Esophagus muscularis mucosa (tissue), 4 donors: ENCODE measurements at regions not wholly inside any gene's neighbourhood (a gene's known extent, or its start where the extent isn't known, plus 50 kb on each side); places are given as distances from the start of the nearest gene placed in this dataset.

Experiments used
- DNase-seq: peaks from one replicate; pipeline ENCODE4 v3.0.0-alpha.2; 2017; ENCODE audit errors: extremely low spot score
- H3K27ac ChIP-seq, 4 donors: fragments of 200-600 bp; sonication (generic); replicated peaks in 1 of 4; 1 replicate in 3 of 4; 2 replicates in 1 of 4; pipeline ENCODE4 v1.5.1; 2016 to 2019; ENCODE audit warnings: mild to moderate bottlenecking in 1 of 4
- H3K27me3 ChIP-seq, 4 donors: fragments of 200-600 bp; sonication (generic); one replicate each; pipeline versions ENCODE4 v1.5.1 to v1.6.0; 2016 to 2019
- H3K36me3 ChIP-seq, 4 donors: fragments of 200-600 bp; sonication (generic); one replicate each; pipeline ENCODE4 v1.5.1; 2016 to 2019
- H3K4me1 ChIP-seq, 4 donors: fragments of 200-600 bp; sonication (generic); one replicate each; pipeline ENCODE4 v1.5.1; 2016 to 2019
- H3K4me3 ChIP-seq, 4 donors: fragments of 200-600 bp; sonication (generic); 1 replicate in 2 of 4; 2 replicates in 2 of 4; pipeline ENCODE4 v1.5.1; 2016 to 2019; ENCODE audit warnings: mild to moderate bottlenecking in 4 of 4, moderate library complexity in 1 of 4
- H3K9me3 ChIP-seq, 4 donors: fragments of 200-600 bp; sonication (generic); 1 replicate in 3 of 4; 2 replicates in 1 of 4; pipeline ENCODE4 v1.5.1; 2016 to 2019
- EP300 ChIP-seq: sonication (generic); formaldehyde crosslinking; IDR thresholded peaks from one replicate; pipeline ENCODE4 v1.6.1; 2017; ENCODE audit warnings: antibody characterized with exemption
- POLR2A ChIP-seq: fragments of 450-650 bp; IDR thresholded peaks from one replicate; pipeline ENCODE4 v1.6.1; 2017; ENCODE audit warnings: antibody characterized with exemption, moderate library complexity, mild to moderate bottlenecking, low read depth
- POLR2AphosphoS5 ChIP-seq, 2 donors: sonication (generic); formaldehyde crosslinking; IDR thresholded peaks; one replicate each; pipeline ENCODE4 v1.6.1; 2017; ENCODE audit warnings: antibody characterized with exemption in 2 of 2
- whole genome bisulfite sequencing: methylation state at CpG from one replicate; pipeline ENCODE4 v1.1.5; 2018; 5-methylcytosine and 5-hydroxymethylcytosine counted together
- intact Hi-C: fragments of 100-400 bp; cut with DNase I; formaldehyde crosslinking; loops from one replicate; pipeline ENCODE4 v1.15.1; 2023
- TF ChIP-seq, protein P1 (sequence below), 3 experiments: fragments of 200-600 bp in 2 of 3; fragments of 450-650 bp in 1 of 3; sonication (generic) in 2 of 3; IDR thresholded peaks; one replicate each; pipeline ENCODE4 v1.5.1; 2017 to 2019; ENCODE audit warnings: antibody characterized with exemption in 3 of 3, mild to moderate bottlenecking in 2 of 3, moderate library complexity in 1 of 3

DNA sequence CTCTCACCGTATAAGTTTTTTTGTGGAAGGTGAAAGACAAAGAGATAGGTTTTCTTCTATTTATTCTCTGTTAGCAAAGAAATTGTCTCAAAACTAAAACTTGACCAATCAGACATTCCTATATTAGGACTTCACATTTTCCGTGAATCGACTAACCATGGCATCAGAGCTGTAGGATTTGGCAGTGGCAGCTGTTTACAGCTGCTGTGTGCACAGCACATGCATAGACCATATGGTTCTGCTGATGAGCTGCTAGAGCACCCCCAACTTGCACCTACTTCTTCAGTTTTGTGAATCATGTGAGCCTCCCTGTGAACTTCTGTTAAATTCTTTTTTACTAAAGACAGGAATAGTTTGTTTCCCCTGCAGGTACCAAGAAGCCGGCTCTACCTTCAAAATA is 157.9 kb downstream of the RFX6 start:
- H3K4me1 ChIP-seq: no peaks in the 10 kb centered on the region
- intact Hi-C loops: no loop called here
- no peaks in the 10 kb centered on the region for H3K9me3 ChIP-seq
- H3K27me3 ChIP-seq: no peaks in the 10 kb centered on the region
- H3K36me3 ChIP-seq: no peaks in the 10 kb centered on the region
- WGBS: 77% methylated on average over 4 of the region's 4 CpGs
- TF ChIP-seq EP300 (no peak), POLR2AphosphoS5 (IDR thresholded peaks at IDR 0.05) (no peak), POLR2A (no peak)
- TF ChIP-seq, protein P1, sequence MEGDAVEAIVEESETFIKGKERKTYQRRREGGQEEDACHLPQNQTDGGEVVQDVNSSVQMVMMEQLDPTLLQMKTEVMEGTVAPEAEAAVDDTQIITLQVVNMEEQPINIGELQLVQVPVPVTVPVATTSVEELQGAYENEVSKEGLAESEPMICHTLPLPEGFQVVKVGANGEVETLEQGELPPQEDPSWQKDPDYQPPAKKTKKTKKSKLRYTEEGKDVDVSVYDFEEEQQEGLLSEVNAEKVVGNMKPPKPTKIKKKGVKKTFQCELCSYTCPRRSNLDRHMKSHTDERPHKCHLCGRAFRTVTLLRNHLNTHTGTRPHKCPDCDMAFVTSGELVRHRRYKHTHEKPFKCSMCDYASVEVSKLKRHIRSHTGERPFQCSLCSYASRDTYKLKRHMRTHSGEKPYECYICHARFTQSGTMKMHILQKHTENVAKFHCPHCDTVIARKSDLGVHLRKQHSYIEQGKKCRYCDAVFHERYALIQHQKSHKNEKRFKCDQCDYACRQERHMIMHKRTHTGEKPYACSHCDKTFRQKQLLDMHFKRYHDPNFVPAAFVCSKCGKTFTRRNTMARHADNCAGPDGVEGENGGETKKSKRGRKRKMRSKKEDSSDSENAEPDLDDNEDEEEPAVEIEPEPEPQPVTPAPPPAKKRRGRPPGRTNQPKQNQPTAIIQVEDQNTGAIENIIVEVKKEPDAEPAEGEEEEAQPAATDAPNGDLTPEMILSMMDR (IDR thresholded peaks at IDR 0.05): no peak
- no peak overlapping the region for H3K4me3 ChIP-seq
- DNase-seq: no peak
- no peak overlapping the region for H3K27ac ChIP-seq

DNA sequence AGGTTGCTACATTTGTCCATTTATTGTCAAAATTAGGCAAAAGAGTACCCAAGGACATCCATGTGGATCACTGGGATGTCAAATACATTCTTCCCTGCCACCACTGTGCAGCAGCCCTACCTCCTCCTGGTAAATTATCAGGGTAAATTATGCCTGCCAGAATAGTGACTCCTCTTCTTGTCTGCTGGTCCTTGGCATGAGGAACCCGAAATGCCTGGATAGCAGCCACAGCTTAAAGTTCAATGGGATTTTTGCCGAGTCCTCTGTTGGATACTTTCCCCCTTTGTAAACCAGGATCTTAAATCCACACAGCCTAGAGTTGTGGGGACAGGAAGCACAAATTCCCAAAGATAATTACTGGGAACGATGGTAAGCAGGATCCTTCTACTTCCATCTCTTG is 173.3 kb downstream of the RFX6 start:
- no peak overlapping the region for H3K27ac ChIP-seq
- 88% methylated on average over 2 of the region's 3 CpGs for WGBS

DNA sequence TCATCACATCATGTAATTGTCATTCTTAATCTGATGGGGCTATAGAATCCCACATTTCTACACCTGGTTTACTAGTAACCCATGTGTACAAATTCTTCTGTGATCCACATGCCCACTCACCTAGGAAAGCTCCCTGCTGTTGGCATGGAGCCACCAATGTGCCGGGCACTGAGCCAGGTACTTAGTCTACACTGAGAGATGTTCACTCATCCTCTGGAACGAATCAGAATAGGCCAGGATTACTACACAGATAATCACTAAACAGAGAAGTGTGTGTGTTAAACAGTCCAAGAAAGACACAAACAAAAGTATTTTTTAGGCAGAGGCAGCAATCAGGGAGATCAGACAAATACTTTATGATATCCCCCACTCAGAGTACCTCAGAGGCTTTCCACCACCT is 193.2 kb upstream of the VGLL2 start:
- TF ChIP-seq POLR2A (no peak), POLR2AphosphoS5 (IDR thresholded peaks at IDR 0.05) (no peak), EP300 (no peak)

More for the DNA sequence above, 173.3 kb downstream of the RFX6 start:
- H3K36me3 ChIP-seq: no peaks in the 10 kb centered on the region
- TF ChIP-seq EP300 (no peak), POLR2A (no peak), POLR2AphosphoS5 (IDR thresholded peaks at IDR 0.05) (no peak)
- TF ChIP-seq, protein P1 (IDR thresholded peaks at IDR 0.05): no peak
- no peak for DNase-seq
- H3K27me3 ChIP-seq: no peaks in the 10 kb centered on the region
- intact Hi-C loops: no loop called here
- H3K9me3 ChIP-seq: no peaks in the 10 kb centered on the region
- H3K4me1 ChIP-seq: no peaks in the 10 kb centered on the region
- no peak overlapping the region for H3K4me3 ChIP-seq

DNA sequence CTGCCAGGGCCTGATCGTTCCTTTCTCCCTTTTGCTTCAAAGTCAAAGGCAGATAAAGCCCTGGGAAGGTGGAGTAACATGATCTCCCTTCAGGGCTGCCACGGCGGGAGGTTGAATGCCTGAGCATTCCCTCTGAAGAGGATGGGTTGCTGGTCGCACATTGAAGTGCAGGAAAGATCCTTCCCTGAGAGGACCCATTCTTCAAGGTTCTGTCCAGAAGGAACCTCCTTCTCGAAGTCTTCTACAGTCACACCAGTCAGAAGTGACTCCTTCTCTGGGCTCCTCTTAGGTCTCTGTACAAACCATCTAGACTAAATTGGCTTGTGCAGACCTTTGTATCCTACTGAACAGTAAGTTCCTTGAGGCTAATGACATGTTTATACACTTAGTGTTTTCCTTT is 192.6 kb upstream of the VGLL2 start:
- intact Hi-C loops: no loop called here
- H3K9me3 ChIP-seq: no peaks in the 10 kb centered on the region

More for the DNA sequence above, 193.2 kb upstream of the VGLL2 start:
- Histone ChIP-seq H3K4me1 (no peaks in the 10 kb centered on the region), H3K9me3 (no peaks in the 10 kb centered on the region), H3K36me3 (no peaks in the 10 kb centered on the region), H3K27ac (no peak overlapping the region), H3K27me3 (peaks cover 0 to 11% (median 0%) of the 10 kb centered on the region in 4 donors), H3K4me3 (no peak overlapping the region)
- 48% methylated on average over 2 of the region's 2 CpGs for WGBS
- intact Hi-C loops: no loop called here
- no peak for DNase-seq

DNA sequence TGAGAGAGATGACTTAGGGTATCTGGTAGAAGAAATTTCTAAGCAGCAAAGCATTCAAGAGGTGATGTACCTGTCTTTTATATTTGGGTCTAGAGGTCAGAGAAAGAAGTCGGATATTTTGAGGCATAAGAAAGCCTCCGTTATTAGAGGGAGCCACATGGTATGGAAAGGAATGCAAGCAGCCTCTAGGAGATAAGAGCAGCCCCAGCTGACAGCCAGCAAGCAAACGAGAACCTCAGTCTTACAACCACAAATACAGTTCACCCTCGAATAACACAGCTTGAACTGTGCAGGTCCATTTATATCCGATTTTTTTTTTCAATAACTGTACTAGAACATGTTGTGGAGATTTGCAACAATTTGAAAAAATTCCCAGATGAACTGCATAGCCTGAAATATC is 190.7 kb upstream of the VGLL2 start:
- Histone ChIP-seq H3K4me3 (no peak overlapping the region), H3K36me3 (no peaks in the 10 kb centered on the region), H3K27me3 (peaks cover 0 to 11% (median 0%) of the 10 kb centered on the region in 4 donors), H3K4me1 (no peaks in the 10 kb centered on the region), H3K9me3 (no peaks in the 10 kb centered on the region), H3K27ac (no peak overlapping the region)
- intact Hi-C loops: no loop called here
- no peak for TF ChIP-seq EP300
- TF ChIP-seq POLR2AphosphoS5 (IDR thresholded peaks at IDR 0.05): no peak
- TF ChIP-seq, protein P1 (IDR thresholded peaks at IDR 0.05): no peak
- DNase-seq: no peak
- 29% methylated on average over 5 of the region's 5 CpGs for WGBS

More for the DNA sequence above, 192.6 kb upstream of the VGLL2 start:
- Histone ChIP-seq H3K36me3 (no peaks in the 10 kb centered on the region), H3K4me1 (no peaks in the 10 kb centered on the region), H3K27ac (no peak overlapping the region), H3K4me3 (no peak overlapping the region), H3K27me3 (peaks cover 0 to 11% (median 0%) of the 10 kb centered on the region in 4 donors)
- TF ChIP-seq POLR2AphosphoS5 (IDR thresholded peaks at IDR 0.05) (no peak), EP300 (no peak), POLR2A (no peak)
- TF ChIP-seq, protein P1 (IDR thresholded peaks at IDR 0.05): no peak
- 30% methylated on average over 5 of the region's 5 CpGs for WGBS
- DNase-seq: no peak
